ENCODE measurements at regions not wholly inside any gene's neighbourhood (a gene's known extent, or its start where the extent isn't known, plus 50 kb on each side); places are given as distances from the start of the nearest gene placed in this dataset.

DNA sequence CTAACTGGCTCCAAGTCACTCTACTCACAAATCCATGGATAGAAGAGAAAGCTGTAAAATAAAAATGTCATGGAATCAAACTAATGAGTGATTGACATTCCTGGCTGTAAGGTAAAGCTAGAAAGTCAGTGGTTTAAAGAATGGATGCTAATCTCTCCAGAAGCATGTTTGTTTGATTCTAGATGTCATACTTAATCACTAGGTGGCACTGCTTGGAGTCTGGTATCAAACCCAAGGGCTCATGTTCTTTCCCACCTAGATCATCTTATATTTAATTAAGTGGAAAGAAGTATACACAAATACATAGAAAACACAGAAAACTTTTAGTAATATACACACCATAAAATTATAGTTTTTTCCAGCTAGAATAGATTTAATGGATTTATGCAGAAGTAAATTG, 2666.6 kb downstream of the PCDH7 start:
- no peak for ATAC-seq
- TF ChIP-seq TCF4 (CRISPR knock-in tag; IDR thresholded peaks at IDR 0.05; ENCODE audit: borderline replicate concordance) (no peak), ESRRG (CRISPR knock-in tag; IDR thresholded peaks at IDR 0.05) (no peak), ZFP30 (CRISPR knock-in tag; IDR thresholded peaks at IDR 0.05) (no peak), ZNF565 (CRISPR knock-in tag; conservative IDR thresholded peaks at IDR 0.05; ENCODE audit: low read depth) (no peak), BACH2 (CRISPR knock-in tag; IDR thresholded peaks at IDR 0.05; ENCODE audit: borderline replicate concordance) (no peak), PPARA (CRISPR knock-in tag; IDR thresholded peaks at IDR 0.05; ENCODE audit: borderline replicate concordance) (no peak), CSDC2 (CRISPR knock-in tag; IDR thresholded peaks at IDR 0.05) (no peak), GLIS3 (CRISPR knock-in tag; IDR thresholded peaks at IDR 0.05) (no peak), SNAI2 (CRISPR knock-in tag; IDR thresholded peaks at IDR 0.05) (no peak), ZC3H10 (CRISPR knock-in tag; IDR thresholded peaks at IDR 0.05) (no peak), ARNTL (CRISPR knock-in tag; IDR thresholded peaks at IDR 0.05; ENCODE audit: borderline replicate concordance, low read depth) (no peak), ISL1 (CRISPR knock-in tag; IDR thresholded peaks at IDR 0.05) (no peak)
- TF ChIP-seq, protein P1, sequence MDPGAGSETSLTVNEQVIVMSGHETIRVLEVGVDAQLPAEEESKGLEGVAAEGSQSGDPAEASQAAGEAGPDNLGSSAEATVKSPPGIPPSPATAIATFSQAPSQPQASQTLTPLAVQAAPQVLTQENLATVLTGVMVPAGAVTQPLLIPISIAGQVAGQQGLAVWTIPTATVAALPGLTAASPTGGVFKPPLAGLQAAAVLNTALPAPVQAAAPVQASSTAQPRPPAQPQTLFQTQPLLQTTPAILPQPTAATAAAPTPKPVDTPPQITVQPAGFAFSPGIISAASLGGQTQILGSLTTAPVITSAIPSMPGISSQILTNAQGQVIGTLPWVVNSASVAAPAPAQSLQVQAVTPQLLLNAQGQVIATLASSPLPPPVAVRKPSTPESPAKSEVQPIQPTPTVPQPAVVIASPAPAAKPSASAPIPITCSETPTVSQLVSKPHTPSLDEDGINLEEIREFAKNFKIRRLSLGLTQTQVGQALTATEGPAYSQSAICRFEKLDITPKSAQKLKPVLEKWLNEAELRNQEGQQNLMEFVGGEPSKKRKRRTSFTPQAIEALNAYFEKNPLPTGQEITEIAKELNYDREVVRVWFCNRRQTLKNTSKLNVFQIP (CRISPR knock-in tag; IDR thresholded peaks at IDR 0.05; ENCODE audit: borderline replicate concordance, low read depth), result no peak
- TF ChIP-seq, protein P2, sequence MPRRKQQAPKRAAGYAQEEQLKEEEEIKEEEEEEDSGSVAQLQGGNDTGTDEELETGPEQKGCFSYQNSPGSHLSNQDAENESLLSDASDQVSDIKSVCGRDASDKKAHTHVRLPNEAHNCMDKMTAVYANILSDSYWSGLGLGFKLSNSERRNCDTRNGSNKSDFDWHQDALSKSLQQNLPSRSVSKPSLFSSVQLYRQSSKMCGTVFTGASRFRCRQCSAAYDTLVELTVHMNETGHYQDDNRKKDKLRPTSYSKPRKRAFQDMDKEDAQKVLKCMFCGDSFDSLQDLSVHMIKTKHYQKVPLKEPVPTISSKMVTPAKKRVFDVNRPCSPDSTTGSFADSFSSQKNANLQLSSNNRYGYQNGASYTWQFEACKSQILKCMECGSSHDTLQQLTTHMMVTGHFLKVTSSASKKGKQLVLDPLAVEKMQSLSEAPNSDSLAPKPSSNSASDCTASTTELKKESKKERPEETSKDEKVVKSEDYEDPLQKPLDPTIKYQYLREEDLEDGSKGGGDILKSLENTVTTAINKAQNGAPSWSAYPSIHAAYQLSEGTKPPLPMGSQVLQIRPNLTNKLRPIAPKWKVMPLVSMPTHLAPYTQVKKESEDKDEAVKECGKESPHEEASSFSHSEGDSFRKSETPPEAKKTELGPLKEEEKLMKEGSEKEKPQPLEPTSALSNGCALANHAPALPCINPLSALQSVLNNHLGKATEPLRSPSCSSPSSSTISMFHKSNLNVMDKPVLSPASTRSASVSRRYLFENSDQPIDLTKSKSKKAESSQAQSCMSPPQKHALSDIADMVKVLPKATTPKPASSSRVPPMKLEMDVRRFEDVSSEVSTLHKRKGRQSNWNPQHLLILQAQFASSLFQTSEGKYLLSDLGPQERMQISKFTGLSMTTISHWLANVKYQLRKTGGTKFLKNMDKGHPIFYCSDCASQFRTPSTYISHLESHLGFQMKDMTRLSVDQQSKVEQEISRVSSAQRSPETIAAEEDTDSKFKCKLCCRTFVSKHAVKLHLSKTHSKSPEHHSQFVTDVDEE (CRISPR knock-in tag; IDR thresholded peaks at IDR 0.05), result no peak
- TF ChIP-seq, protein P3, sequence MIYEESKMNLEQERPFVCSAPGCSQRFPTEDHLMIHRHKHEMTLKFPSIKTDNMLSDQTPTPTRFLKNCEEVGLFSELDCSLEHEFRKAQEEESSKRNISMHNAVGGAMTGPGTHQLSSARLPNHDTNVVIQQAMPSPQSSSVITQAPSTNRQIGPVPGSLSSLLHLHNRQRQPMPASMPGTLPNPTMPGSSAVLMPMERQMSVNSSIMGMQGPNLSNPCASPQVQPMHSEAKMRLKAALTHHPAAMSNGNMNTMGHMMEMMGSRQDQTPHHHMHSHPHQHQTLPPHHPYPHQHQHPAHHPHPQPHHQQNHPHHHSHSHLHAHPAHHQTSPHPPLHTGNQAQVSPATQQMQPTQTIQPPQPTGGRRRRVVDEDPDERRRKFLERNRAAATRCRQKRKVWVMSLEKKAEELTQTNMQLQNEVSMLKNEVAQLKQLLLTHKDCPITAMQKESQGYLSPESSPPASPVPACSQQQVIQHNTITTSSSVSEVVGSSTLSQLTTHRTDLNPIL (CRISPR knock-in tag; IDR thresholded peaks at IDR 0.05; ENCODE audit: low read depth), result no peak
- TF ChIP-seq, protein P4, sequence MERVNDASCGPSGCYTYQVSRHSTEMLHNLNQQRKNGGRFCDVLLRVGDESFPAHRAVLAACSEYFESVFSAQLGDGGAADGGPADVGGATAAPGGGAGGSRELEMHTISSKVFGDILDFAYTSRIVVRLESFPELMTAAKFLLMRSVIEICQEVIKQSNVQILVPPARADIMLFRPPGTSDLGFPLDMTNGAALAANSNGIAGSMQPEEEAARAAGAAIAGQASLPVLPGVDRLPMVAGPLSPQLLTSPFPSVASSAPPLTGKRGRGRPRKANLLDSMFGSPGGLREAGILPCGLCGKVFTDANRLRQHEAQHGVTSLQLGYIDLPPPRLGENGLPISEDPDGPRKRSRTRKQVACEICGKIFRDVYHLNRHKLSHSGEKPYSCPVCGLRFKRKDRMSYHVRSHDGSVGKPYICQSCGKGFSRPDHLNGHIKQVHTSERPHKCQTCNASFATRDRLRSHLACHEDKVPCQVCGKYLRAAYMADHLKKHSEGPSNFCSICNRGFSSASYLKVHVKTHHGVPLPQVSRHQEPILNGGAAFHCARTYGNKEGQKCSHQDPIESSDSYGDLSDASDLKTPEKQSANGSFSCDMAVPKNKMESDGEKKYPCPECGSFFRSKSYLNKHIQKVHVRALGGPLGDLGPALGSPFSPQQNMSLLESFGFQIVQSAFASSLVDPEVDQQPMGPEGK (CRISPR knock-in tag; IDR thresholded peaks at IDR 0.05; ENCODE audit: borderline replicate concordance), result no peak

DNA sequence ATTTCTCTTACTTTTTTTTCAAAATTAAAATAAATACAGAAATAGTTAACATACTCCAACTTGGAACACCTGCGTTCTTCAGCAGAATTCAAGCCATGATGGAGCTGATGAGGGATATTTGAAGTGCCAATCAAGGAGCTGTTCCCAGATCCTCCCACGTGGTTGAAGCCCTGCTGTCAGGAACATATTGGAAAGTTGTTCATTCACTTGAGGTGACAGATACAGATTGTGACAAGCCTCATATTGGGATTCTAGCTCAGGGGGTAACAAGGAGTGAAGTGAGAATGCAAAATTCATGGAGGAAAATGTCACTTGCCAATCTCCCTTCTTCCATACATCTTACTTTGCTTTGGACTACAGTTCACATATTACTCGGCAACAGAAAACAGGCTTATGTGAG, 2670.8 kb downstream of the PCDH7 start:
- TF ChIP-seq ESRRG (CRISPR knock-in tag; IDR thresholded peaks at IDR 0.05), result no peak
- no peak for TF ChIP-seq ISL1 (CRISPR knock-in tag; IDR thresholded peaks at IDR 0.05)
- no peak for ATAC-seq

DNA sequence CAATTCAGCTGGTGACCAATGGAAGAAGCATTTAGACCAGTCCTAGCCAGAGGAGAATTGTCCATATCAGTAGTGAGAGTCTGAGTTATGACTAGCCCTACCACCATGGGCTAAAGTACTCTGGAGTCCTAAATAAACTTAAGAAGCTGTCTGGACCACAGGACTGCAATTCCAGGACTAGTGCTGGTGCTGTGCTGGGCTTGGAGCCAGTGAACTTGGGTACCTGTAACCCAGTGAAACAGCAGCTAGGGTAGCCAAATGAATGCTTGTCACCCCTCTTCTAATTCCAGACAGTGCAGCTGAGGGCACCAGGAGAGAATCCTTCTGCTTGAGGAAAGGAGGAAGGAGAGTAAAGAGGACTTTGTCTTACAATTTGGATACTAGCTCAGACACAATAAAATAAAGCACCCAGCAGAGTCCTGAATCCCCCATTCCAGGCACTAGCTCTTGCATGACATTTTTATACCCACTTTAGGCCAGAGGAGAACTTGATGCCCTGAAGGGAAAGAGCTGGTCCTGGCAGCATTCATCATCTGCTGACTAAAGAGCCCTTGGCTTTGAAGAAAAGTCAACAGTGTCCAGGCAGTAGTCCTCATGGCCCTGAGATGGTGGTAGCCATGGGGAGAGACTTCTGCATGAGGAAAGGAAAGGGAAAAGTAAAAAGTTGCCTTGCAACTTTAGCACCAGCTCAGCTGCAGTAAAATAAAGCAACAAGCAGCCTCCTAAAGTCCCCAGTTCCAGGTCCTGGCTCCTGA, 2675.7 kb downstream of the PCDH7 start:
- ATAC-seq, result no peak
- TF ChIP-seq TOX (CRISPR knock-in tag; IDR thresholded peaks at IDR 0.05; ENCODE audit: borderline replicate concordance), result no peak
- TF ChIP-seq, protein P4 (CRISPR knock-in tag; IDR thresholded peaks at IDR 0.05; ENCODE audit: borderline replicate concordance), result no peak

DNA sequence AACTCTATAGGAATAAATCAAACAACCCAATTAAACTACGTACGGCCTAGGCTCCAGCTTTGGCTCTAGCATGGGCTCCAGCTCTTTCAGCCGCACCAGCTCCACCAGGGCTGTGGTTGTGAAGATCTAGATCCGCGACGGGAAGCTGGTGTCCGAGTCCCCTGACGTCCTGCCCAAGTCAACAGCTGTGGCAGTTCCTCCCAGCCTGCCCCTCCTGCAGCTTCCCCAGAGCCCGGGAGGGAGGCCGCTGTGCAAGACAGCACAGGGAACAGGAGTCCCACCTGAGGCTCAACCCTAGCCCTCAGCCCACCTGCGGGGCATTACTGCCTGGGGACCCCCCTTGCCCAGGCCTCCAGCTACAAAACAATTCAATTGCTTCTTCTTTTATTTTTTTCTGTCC, 2680.3 kb downstream of the PCDH7 start:
- no peak for ATAC-seq
- no peak for TF ChIP-seq ISL1 (CRISPR knock-in tag; IDR thresholded peaks at IDR 0.05)
- TF ChIP-seq, protein P5, sequence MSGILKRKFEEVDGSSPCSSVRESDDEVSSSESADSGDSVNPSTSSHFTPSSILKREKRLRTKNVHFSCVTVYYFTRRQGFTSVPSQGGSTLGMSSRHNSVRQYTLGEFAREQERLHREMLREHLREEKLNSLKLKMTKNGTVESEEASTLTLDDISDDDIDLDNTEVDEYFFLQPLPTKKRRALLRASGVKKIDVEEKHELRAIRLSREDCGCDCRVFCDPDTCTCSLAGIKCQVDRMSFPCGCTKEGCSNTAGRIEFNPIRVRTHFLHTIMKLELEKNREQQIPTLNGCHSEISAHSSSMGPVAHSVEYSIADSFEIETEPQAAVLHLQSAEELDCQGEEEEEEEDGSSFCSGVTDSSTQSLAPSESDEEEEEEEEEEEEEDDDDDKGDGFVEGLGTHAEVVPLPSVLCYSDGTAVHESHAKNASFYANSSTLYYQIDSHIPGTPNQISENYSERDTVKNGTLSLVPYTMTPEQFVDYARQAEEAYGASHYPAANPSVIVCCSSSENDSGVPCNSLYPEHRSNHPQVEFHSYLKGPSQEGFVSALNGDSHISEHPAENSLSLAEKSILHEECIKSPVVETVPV (CRISPR knock-in tag; IDR thresholded peaks at IDR 0.05), result no peak
- TF ChIP-seq ZNF8 (CRISPR knock-in tag; IDR thresholded peaks at IDR 0.05), result no peak
- TF ChIP-seq ARNTL (CRISPR knock-in tag; IDR thresholded peaks at IDR 0.05; ENCODE audit: borderline replicate concordance, low read depth), result no peak
- no peak for TF ChIP-seq OSR1 (CRISPR knock-in tag; IDR thresholded peaks at IDR 0.05)
- no peak for TF ChIP-seq PPARA (CRISPR knock-in tag; IDR thresholded peaks at IDR 0.05; ENCODE audit: borderline replicate concordance)
- no peak for TF ChIP-seq ZNF70 (CRISPR knock-in tag; IDR thresholded peaks at IDR 0.05)
- TF ChIP-seq, protein P1 (CRISPR knock-in tag; IDR thresholded peaks at IDR 0.05; ENCODE audit: borderline replicate concordance, low read depth), result no peak
- TF ChIP-seq ZFP30 (CRISPR knock-in tag; IDR thresholded peaks at IDR 0.05), result no peak

Measured in SK-N-SH treated with all-trans-retinoic acid at 6 μM for 48 hours (cell line).